H1 (cell line): ENCODE measurements at regions not wholly inside any gene's neighbourhood (a gene's known extent, or its start where the extent isn't known, plus 50 kb on each side); places are given as distances from the start of the nearest gene placed in this dataset.

Experiments used
- BCL11A ChIP-seq, 2 experiments: IDR thresholded peaks; one replicate each; pipeline ENCODE4 v1.6.1; 2011; ENCODE audit warnings: low read depth in 2 of 2, low read length in 2 of 2, mild to moderate bottlenecking in 2 of 2
- EGR1 ChIP-seq: IDR thresholded peaks from 2 replicates; pipeline ENCODE4 v1.6.1; 2011; ENCODE audit warnings: low read depth, low read length, borderline replicate concordance
- EZH2 ChIP-seq: fragments of 200-600 bp; sonication (generic); IDR thresholded peaks from 2 replicates; pipeline ENCODE4 v1.7.1; 2012; ENCODE audit warnings: low read depth, mild to moderate bottlenecking, moderate library complexity, low read length, inconsistent platforms; ENCODE audit not compliant: severe bottlenecking
- FOSL1 ChIP-seq: IDR thresholded peaks from 2 replicates; pipeline ENCODE4 v1.6.1; 2011; ENCODE audit warnings: mild to moderate bottlenecking, low read depth, low read length, moderate library complexity; ENCODE audit not compliant: insufficient read depth
- MAFK ChIP-seq: IDR thresholded peaks from 2 replicates; pipeline ENCODE4 v1.6.1; 2012; ENCODE audit warnings: low read depth, mild to moderate bottlenecking, improper control_type of control experiment, low read length
- POLR2AphosphoS5 ChIP-seq: IDR thresholded peaks from 2 replicates; pipeline ENCODE4 v1.6.1; 2011; ENCODE audit warnings: low read depth, low read length
- TF ChIP-seq, protein P1 (sequence below), 3 experiments: IDR thresholded peaks; 1 replicate in 2 of 3; 2 replicates in 1 of 3; pipeline versions ENCODE4 v1.5.1 to v1.6.1; 2011; ENCODE audit warnings: low read length in 3 of 3, mild to moderate bottlenecking in 3 of 3, inconsistent platforms in 2 of 3, low read depth in 1 of 3, moderate library complexity in 1 of 3; ENCODE audit not compliant: insufficient read depth in 1 of 3; ENCODE audit errors: control extremely low read depth in 1 of 3
- TF ChIP-seq, protein P2 (sequence below): IDR thresholded peaks from 2 replicates; pipeline ENCODE4 v1.6.1; 2011; ENCODE audit warnings: low read length, improper control_type of control experiment

DNA sequence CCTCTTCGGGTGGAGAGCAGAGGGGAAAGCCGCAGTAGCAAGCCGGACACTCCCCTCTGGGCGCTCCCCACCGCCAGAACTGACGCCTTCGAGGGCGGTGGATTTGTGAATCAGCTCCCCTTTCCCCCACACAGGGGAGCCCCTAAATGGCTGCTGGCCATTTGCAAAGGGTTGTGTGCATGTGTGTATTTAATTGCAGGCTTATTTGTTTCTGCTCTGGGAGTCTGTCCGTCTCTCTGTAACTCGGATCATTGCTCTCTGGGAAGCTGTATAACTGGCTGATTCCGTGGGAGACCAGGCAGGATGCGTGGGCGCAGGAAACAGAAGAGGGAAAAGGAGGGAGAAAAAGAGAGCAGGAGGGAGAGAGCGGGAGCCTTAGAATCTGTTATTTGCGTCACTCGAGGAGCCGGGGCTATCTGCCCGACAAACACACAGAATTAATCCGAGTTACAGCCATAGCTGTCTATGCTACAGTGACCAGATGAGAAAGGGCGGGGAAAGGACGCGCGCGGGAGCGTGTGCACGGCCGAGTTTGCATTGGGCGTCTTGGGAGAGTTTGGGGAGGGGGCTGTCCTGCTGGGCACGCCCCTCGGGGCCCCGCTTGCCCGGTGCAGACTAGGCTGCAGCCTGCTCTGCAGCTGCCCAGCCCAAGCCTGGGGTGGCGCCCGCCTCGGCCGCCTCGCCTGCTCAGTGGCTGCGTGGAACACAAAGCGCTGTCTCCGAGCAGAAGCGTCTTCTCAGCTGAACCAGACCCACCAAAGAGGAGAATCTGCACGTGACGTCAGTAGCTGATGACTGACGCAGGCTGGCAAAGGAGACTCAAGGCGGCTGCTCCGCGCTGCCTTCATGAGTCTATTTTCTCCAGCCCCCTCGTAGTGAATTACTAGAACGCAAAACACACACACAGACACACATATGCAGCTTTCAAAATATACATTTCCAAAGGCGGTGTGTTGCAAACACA is 105.3 kb upstream of the HSD17B12 start:
- TF ChIP-seq, protein P1, sequence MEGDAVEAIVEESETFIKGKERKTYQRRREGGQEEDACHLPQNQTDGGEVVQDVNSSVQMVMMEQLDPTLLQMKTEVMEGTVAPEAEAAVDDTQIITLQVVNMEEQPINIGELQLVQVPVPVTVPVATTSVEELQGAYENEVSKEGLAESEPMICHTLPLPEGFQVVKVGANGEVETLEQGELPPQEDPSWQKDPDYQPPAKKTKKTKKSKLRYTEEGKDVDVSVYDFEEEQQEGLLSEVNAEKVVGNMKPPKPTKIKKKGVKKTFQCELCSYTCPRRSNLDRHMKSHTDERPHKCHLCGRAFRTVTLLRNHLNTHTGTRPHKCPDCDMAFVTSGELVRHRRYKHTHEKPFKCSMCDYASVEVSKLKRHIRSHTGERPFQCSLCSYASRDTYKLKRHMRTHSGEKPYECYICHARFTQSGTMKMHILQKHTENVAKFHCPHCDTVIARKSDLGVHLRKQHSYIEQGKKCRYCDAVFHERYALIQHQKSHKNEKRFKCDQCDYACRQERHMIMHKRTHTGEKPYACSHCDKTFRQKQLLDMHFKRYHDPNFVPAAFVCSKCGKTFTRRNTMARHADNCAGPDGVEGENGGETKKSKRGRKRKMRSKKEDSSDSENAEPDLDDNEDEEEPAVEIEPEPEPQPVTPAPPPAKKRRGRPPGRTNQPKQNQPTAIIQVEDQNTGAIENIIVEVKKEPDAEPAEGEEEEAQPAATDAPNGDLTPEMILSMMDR (IDR thresholded peaks at IDR 0.05; ENCODE audit: control extremely low read depth in 1 of 3, insufficient read depth in 1 of 3, low read depth in 1 of 3, low read length in 3 of 3) = no peak
- TF ChIP-seq FOSL1 (no peak), EZH2 (peak; percentile 86), MAFK (no peak), EGR1 (0 out of 2 replicates have a peak, but pooled peaks have one; percentile 9), POLR2AphosphoS5 (no peak), BCL11A (IDR thresholded peaks at IDR 0.05; ENCODE audit: low read depth in 2 of 2, low read length in 2 of 2) (no peak)
- TF ChIP-seq, protein P2, sequence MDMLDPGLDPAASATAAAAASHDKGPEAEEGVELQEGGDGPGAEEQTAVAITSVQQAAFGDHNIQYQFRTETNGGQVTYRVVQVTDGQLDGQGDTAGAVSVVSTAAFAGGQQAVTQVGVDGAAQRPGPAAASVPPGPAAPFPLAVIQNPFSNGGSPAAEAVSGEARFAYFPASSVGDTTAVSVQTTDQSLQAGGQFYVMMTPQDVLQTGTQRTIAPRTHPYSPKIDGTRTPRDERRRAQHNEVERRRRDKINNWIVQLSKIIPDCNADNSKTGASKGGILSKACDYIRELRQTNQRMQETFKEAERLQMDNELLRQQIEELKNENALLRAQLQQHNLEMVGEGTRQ = peak; percentile 42
